ENCODE measurements at regions not wholly inside any gene's neighbourhood (a gene's known extent, or its start where the extent isn't known, plus 50 kb on each side); places are given as distances from the start of the nearest gene placed in this dataset.
A peak's percentile ranks its signal among the peaks of the same experiment; 100 is the strongest.

GRCh38 chr18:5059696-5060032 is 137.4 kb downstream of the AKAIN1 start:
- no peak overlapping the region for H3K4me2 ChIP-seq (ENCODE audit: low read depth, low read length)
- H3K27ac ChIP-seq (ENCODE audit: low read length), result no peak overlapping the region
- H3K9ac ChIP-seq (ENCODE audit: low read length), result no peak overlapping the region
- no peaks in the 10 kb centered on the region for H3K9me2 ChIP-seq (replicated peaks; ENCODE audit: insufficient read depth, low read length)
- H3K79me2 ChIP-seq (ENCODE audit: low read length), result no peaks in the 10 kb centered on the region
- TF ChIP-seq EZH2phosphoT487 (IDR thresholded peaks at IDR 0.05; ENCODE audit: low read length), result no peak
- TF ChIP-seq, protein P1, sequence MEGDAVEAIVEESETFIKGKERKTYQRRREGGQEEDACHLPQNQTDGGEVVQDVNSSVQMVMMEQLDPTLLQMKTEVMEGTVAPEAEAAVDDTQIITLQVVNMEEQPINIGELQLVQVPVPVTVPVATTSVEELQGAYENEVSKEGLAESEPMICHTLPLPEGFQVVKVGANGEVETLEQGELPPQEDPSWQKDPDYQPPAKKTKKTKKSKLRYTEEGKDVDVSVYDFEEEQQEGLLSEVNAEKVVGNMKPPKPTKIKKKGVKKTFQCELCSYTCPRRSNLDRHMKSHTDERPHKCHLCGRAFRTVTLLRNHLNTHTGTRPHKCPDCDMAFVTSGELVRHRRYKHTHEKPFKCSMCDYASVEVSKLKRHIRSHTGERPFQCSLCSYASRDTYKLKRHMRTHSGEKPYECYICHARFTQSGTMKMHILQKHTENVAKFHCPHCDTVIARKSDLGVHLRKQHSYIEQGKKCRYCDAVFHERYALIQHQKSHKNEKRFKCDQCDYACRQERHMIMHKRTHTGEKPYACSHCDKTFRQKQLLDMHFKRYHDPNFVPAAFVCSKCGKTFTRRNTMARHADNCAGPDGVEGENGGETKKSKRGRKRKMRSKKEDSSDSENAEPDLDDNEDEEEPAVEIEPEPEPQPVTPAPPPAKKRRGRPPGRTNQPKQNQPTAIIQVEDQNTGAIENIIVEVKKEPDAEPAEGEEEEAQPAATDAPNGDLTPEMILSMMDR (IDR thresholded peaks at IDR 0.05; ENCODE audit: low read length), result no peak
- TF ChIP-seq EZH2 (optimal IDR thresholded peaks at IDR 0.05; ENCODE audit: low read depth, low read length), result no peak
- H2AFZ ChIP-seq (ENCODE audit: low read length), result no peak overlapping the region
- no peak for DNase-seq
- no peak overlapping the region for H3K4me3 ChIP-seq (ENCODE audit: low read length)
- no peaks in the 10 kb centered on the region for H3K4me1 ChIP-seq (ENCODE audit: low read length)
- no peaks in the 10 kb centered on the region for H3F3A ChIP-seq (ENCODE audit: insufficient read depth, low read length)
- H4K20me1 ChIP-seq (ENCODE audit: insufficient read depth, low read length), result no peaks in the 10 kb centered on the region
- no peaks in the 10 kb centered on the region for H3K36me3 ChIP-seq (replicated peaks; ENCODE audit: insufficient read depth, low read length)
- H3K27me3 ChIP-seq (replicated peaks; ENCODE audit: insufficient read depth, low read length), result no peaks in the 10 kb centered on the region
- H3K9me3 ChIP-seq (replicated peaks; ENCODE audit: insufficient read depth, low read length), result no peaks in the 10 kb centered on the region

GRCh38 chr18:5058768-5059695 is 138.0 kb downstream of the AKAIN1 start:
- Histone ChIP-seq H3K36me3 (replicated peaks; ENCODE audit: insufficient read depth, low read length) (no peaks in the 10 kb centered on the region), H3F3A (ENCODE audit: insufficient read depth, low read length) (no peaks in the 10 kb centered on the region), H3K4me3 (ENCODE audit: low read length) (no peak overlapping the region), H3K4me2 (ENCODE audit: low read depth, low read length) (no peak overlapping the region), H4K20me1 (ENCODE audit: insufficient read depth, low read length) (no peaks in the 10 kb centered on the region), H3K27ac (ENCODE audit: low read length) (no peak overlapping the region), H3K4me1 (ENCODE audit: low read length) (no peaks in the 10 kb centered on the region), H3K9ac (ENCODE audit: low read length) (no peak overlapping the region), H2AFZ (ENCODE audit: low read length) (no peak overlapping the region), H3K9me2 (replicated peaks; ENCODE audit: insufficient read depth, low read length) (no peaks in the 10 kb centered on the region), H3K79me2 (ENCODE audit: low read length) (no peaks in the 10 kb centered on the region), H3K9me3 (replicated peaks; ENCODE audit: insufficient read depth, low read length) (no peaks in the 10 kb centered on the region), H3K27me3 (replicated peaks; ENCODE audit: insufficient read depth, low read length) (no peaks in the 10 kb centered on the region)
- DNase-seq, result no peak
- no peak for TF ChIP-seq EZH2 (optimal IDR thresholded peaks at IDR 0.05; ENCODE audit: low read depth, low read length)
- TF ChIP-seq EZH2phosphoT487 (IDR thresholded peaks at IDR 0.05; ENCODE audit: low read length), result no peak
- TF ChIP-seq, protein P1 (IDR thresholded peaks at IDR 0.05; ENCODE audit: low read length), result no peak

GRCh38 chr18:5057386-5058348 is 139.4 kb downstream of the AKAIN1 start:
- Histone ChIP-seq H3K36me3 (replicated peaks; ENCODE audit: insufficient read depth, low read length) (no peaks in the 10 kb centered on the region), H3K9me2 (replicated peaks; ENCODE audit: insufficient read depth, low read length) (no peaks in the 10 kb centered on the region), H4K20me1 (ENCODE audit: insufficient read depth, low read length) (no peaks in the 10 kb centered on the region), H3K9me3 (replicated peaks; ENCODE audit: insufficient read depth, low read length) (no peaks in the 10 kb centered on the region), H3K79me2 (ENCODE audit: low read length) (no peaks in the 10 kb centered on the region), H3K27ac (ENCODE audit: low read length) (no peak overlapping the region), H3F3A (ENCODE audit: insufficient read depth, low read length) (no peaks in the 10 kb centered on the region), H3K4me1 (ENCODE audit: low read length) (no peaks in the 10 kb centered on the region), H3K27me3 (replicated peaks; ENCODE audit: insufficient read depth, low read length) (no peaks in the 10 kb centered on the region), H3K4me2 (ENCODE audit: low read depth, low read length) (no peak overlapping the region), H3K4me3 (ENCODE audit: low read length) (no peak overlapping the region), H3K9ac (ENCODE audit: low read length) (no peak overlapping the region), H2AFZ (ENCODE audit: low read length) (no peak overlapping the region)
- peak; percentile 55 for DNase-seq
- TF ChIP-seq EZH2phosphoT487 (IDR thresholded peaks at IDR 0.05; ENCODE audit: low read length), result no peak
- TF ChIP-seq, protein P1 (IDR thresholded peaks at IDR 0.05; ENCODE audit: low read length), result peak; percentile 81
